ENCODE measurements at regions not wholly inside any gene's neighbourhood (a gene's known extent, or its start where the extent isn't known, plus 50 kb on each side); places are given as distances from the start of the nearest gene placed in this dataset.

DNA sequence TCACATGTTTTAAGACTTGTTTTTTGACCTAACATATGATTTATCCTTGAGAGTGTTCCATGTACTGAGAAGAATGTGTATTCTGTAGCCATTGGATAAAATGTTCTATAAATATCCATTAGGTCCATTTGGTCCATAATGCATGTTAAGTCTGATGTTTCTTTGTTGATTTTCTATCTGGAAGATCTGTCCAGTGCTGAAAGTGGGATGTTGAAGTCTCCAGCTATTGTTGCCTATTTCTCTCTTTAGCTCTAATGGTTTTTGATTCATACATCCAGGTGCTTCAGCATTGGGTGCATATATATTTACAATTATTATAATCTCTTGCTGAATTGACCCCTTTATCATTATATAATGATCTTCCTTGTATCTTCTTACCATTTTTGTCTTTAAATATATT, 451.1 kb downstream of the BRINP1 start:
- CTCF ChIA-PET, result no interaction called here
- Histone ChIP-seq H3K9me3 (ENCODE audit: control insufficient read depth, insufficient read depth, low read depth, low read length) (no peaks in the 10 kb centered on the region), H3K36me3 (ENCODE audit: control insufficient read depth in 2 of 2, insufficient read depth in 1 of 2, low read length in 2 of 2) (no peaks in the 10 kb centered on the region), H3K4me3 (ENCODE audit: low read depth, low read length) (no peak overlapping the region), H3K4me1 (ENCODE audit: control insufficient read depth, insufficient read depth, low read length) (no peaks in the 10 kb centered on the region), H3K27ac (ENCODE audit: extremely low read depth, low read depth, low read length) (no peak overlapping the region)
- POLR2A ChIA-PET, result no interaction called here
- TF ChIP-seq ZFP37 (tag by site-specific recombination; IDR thresholded peaks at IDR 0.05), result no peak
- TF ChIP-seq, protein P1, sequence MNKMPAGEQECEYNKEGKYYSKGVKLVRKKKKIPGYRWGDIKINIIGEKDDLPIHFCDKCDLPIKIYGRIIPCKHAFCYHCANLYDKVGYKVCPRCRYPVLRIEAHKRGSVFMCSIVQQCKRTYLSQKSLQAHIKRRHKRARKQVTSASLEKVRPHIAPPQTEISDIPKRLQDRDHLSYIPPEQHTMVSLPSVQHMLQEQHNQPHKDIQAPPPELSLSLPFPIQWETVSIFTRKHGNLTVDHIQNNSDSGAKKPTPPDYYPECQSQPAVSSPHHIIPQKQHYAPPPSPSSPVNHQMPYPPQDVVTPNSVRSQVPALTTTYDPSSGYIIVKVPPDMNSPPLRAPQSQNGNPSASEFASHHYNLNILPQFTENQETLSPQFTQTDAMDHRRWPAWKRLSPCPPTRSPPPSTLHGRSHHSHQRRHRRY (tag by site-specific recombination; IDR thresholded peaks at IDR 0.05), result no peak

GRCh38 chr9:118928722-118929121, 440.5 kb downstream of the BRINP1 start:
- no peak overlapping the region for H3K27ac ChIP-seq (ENCODE audit: extremely low read depth, low read depth, low read length)
- POLR2A ChIA-PET, result no interaction called here
- no peak for TF ChIP-seq ZBTB21 (tag by site-specific recombination; IDR thresholded peaks at IDR 0.05)
- TF ChIP-seq ZNF274 (IDR thresholded peaks at IDR 0.05; ENCODE audit: low read length), result no peak
- no peak for TF ChIP-seq ZNF274 (tag by site-specific recombination; IDR thresholded peaks at IDR 0.05; ENCODE audit: borderline replicate concordance)
- no peak for TF ChIP-seq ZNF610 (tag by site-specific recombination; IDR thresholded peaks at IDR 0.05; ENCODE audit: borderline replicate concordance)
- no peak for TF ChIP-seq ZNF449 (tag by site-specific recombination; IDR thresholded peaks at IDR 0.05)
- no peak for TF ChIP-seq ZNF2 (tag by site-specific recombination; IDR thresholded peaks at IDR 0.05)
- TF ChIP-seq BCL11A (tag by site-specific recombination; IDR thresholded peaks at IDR 0.05; ENCODE audit: low read depth), result no peak
- TF ChIP-seq ZNF776 (tag by site-specific recombination; IDR thresholded peaks at IDR 0.05; ENCODE audit: borderline replicate concordance), result no peak
- TF ChIP-seq ZNF19 (tag by site-specific recombination; IDR thresholded peaks at IDR 0.05; ENCODE audit: low read depth), result no peak
- TF ChIP-seq ZNF654 (tag by site-specific recombination; IDR thresholded peaks at IDR 0.05; ENCODE audit: low read depth), result no peak
- no peak for TF ChIP-seq ZNF132 (tag by site-specific recombination; IDR thresholded peaks at IDR 0.05; ENCODE audit: borderline replicate concordance)
- TF ChIP-seq MZF1 (tag by site-specific recombination; IDR thresholded peaks at IDR 0.05; ENCODE audit: borderline replicate concordance), result no peak
- TF ChIP-seq ZSCAN5A (tag by site-specific recombination; IDR thresholded peaks at IDR 0.05), result no peak
- no peak for TF ChIP-seq ZNF521 (tag by site-specific recombination; IDR thresholded peaks at IDR 0.05)
- no peak for TF ChIP-seq ZNF354C (tag by site-specific recombination; IDR thresholded peaks at IDR 0.05; ENCODE audit: borderline replicate concordance, low read depth)
- no peak for TF ChIP-seq BCL11B (tag by site-specific recombination; IDR thresholded peaks at IDR 0.05; ENCODE audit: low read depth)
- no peak for TF ChIP-seq ZNF629 (tag by site-specific recombination; IDR thresholded peaks at IDR 0.05)
- TF ChIP-seq GLI4 (tag by site-specific recombination; IDR thresholded peaks at IDR 0.05), result no peak
- no peaks in the 10 kb centered on the region for H3K4me1 ChIP-seq (ENCODE audit: control insufficient read depth, insufficient read depth, low read length)
- H3K4me3 ChIP-seq (ENCODE audit: low read depth, low read length), result no peak overlapping the region
- CTCF ChIA-PET, result interaction anchor here (0.6 kb wide), 1 partner anchor 568 kb away, joined by 3 read pairs; no protein-coding TSS in a partner anchor
- no peaks in the 10 kb centered on the region for H3K36me3 ChIP-seq (ENCODE audit: control insufficient read depth in 2 of 2, insufficient read depth in 1 of 2, low read length in 2 of 2)
- no peaks in the 10 kb centered on the region for H3K9me3 ChIP-seq (ENCODE audit: control insufficient read depth, insufficient read depth, low read depth, low read length)

Data from HEK293 (cell line).